ENCODE measurements at regions not wholly inside any gene's neighbourhood (a gene's known extent, or its start where the extent isn't known, plus 50 kb on each side); places are given as distances from the start of the nearest gene placed in this dataset.
"Not testable (repeated sequence)": the region's sequence is repeated elsewhere in the genome, so short reads cannot be mapped to it uniquely, and the experiment has no call there.

- no peak for DNase-seq (ENCODE audit: low read depth in 2 of 2, low spot score in 1 of 2)
These were observed 515.3 kb downstream of the RMST start for GRCh38 chr12:97977870-97978405.

- DNase-seq (ENCODE audit: low read depth in 2 of 2, low spot score in 1 of 2) = no peak
These were observed 520.1 kb downstream of the RMST start for GRCh38 chr12:97982684-97983083.

- DNase-seq (ENCODE audit: low read depth in 2 of 2, low spot score in 1 of 2) = no peak
These were observed 521.2 kb downstream of the RMST start for GRCh38 chr12:97983796-97984195.

- no peak for DNase-seq (ENCODE audit: low read depth in 2 of 2, low spot score in 1 of 2)
These were observed 521.8 kb downstream of the RMST start for GRCh38 chr12:97984436-97984835.

GRCh38 chr12:97984974-97985580 lies 522.5 kb downstream of the RMST start:
- DNase-seq (ENCODE audit: low read depth in 2 of 2, low spot score in 1 of 2) = no peak

- DNase-seq (ENCODE audit: low read depth in 2 of 2, low spot score in 1 of 2) = no peak
These were observed 523.2 kb downstream of the RMST start for GRCh38 chr12:97985834-97986233.

GRCh38 chr12:97988588-97988987 lies 526.0 kb downstream of the RMST start:
- DNase-seq (ENCODE audit: low read depth in 2 of 2, low spot score in 1 of 2) = not testable (repeated sequence)

GRCh38 chr12:97989366-97989940 lies 525.9 kb upstream of the TMPO start:
- DNase-seq (ENCODE audit: low read depth in 2 of 2, low spot score in 1 of 2) = no peak

- no peak for DNase-seq (ENCODE audit: low read depth in 2 of 2, low spot score in 1 of 2)
These were observed 520.5 kb upstream of the TMPO start for GRCh38 chr12:97994746-97995484.

GRCh38 chr12:97995559-97995958 lies 519.8 kb upstream of the TMPO start:
- no peak for DNase-seq (ENCODE audit: low read depth in 2 of 2, low spot score in 1 of 2)

GRCh38 chr12:98001430-98001829 lies 514.0 kb upstream of the TMPO start:
- DNase-seq (ENCODE audit: low read depth in 2 of 2, low spot score in 1 of 2) = no peak

- no peak for DNase-seq (ENCODE audit: low read depth in 2 of 2, low spot score in 1 of 2)
These were observed 512.4 kb upstream of the TMPO start for GRCh38 chr12:98002887-98003493.

GRCh38 chr12:98007963-98008362 lies 507.4 kb upstream of the TMPO start:
- DNase-seq (ENCODE audit: low read depth in 2 of 2, low spot score in 1 of 2) = no peak

GRCh38 chr12:98013560-98013959 lies 501.8 kb upstream of the TMPO start:
- no peak for DNase-seq (ENCODE audit: low read depth in 2 of 2, low spot score in 1 of 2)

- DNase-seq (ENCODE audit: low read depth in 2 of 2, low spot score in 1 of 2) = no peak
These were observed 496.6 kb upstream of the TMPO start for GRCh38 chr12:98018836-98019235.

- DNase-seq (ENCODE audit: low read depth in 2 of 2, low spot score in 1 of 2) = no peak
These were observed 495.0 kb upstream of the TMPO start for GRCh38 chr12:98020376-98020775.

GRCh38 chr12:98022961-98023360 lies 492.4 kb upstream of the TMPO start:
- no peak for DNase-seq (ENCODE audit: low read depth in 2 of 2, low spot score in 1 of 2)

GRCh38 chr12:98037401-98038140 lies 477.8 kb upstream of the TMPO start:
- DNase-seq (ENCODE audit: low read depth in 2 of 2, low spot score in 1 of 2) = no peak

GRCh38 chr12:98042668-98043067 lies 472.7 kb upstream of the TMPO start:
- no peak for DNase-seq (ENCODE audit: low read depth in 2 of 2, low spot score in 1 of 2)

GRCh38 chr12:98045395-98045794 lies 470.0 kb upstream of the TMPO start:
- DNase-seq (ENCODE audit: low read depth in 2 of 2, low spot score in 1 of 2) = no peak

GRCh38 chr12:98048326-98048725 lies 467.1 kb upstream of the TMPO start:
- DNase-seq (ENCODE audit: low read depth in 2 of 2, low spot score in 1 of 2) = no peak
